Heart left ventricle (tissue), 16 donors: ENCODE measurements at regions not wholly inside any gene's neighbourhood (a gene's known extent, or its start where the extent isn't known, plus 50 kb on each side); places are given as distances from the start of the nearest gene placed in this dataset.

Experiments
- ATAC-seq, 4 donors: fragments of 200-7000 bp; cut with Tn5 transposase; one replicate each; pipeline ENCODE4 v1.9.1; 2020 to 2022; ENCODE audit warnings: moderate library complexity in 4 of 4, mild to moderate bottlenecking in 3 of 4, moderate number of reproducible peaks in 1 of 4
- DNase-seq, 5 donors: peaks; one replicate each; pipeline ENCODE4 v3.0.0-alpha.2; 2020
- H3K27ac ChIP-seq, 12 donors: fragments of 200-600 bp; sonication (generic) in 4 of 12; one replicate each; pipeline versions ENCODE4 v1.5.0 to v1.8.0; 2016 to 2022; ENCODE audit warnings: mild to moderate bottlenecking in 2 of 12
- H3K27me3 ChIP-seq, 9 donors: fragments of 200-600 bp; sonication (generic) in 2 of 9; one replicate each; pipeline versions ENCODE4 v1.5.1 to v1.8.0; 2016 to 2022; ENCODE audit warnings: mild to moderate bottlenecking in 3 of 9
- H3K36me3 ChIP-seq, 9 donors: fragments of 200-600 bp; sonication (generic) in 2 of 9; one replicate each; pipeline versions ENCODE4 v1.5.0 to v1.8.0; 2018 to 2022; ENCODE audit warnings: mild to moderate bottlenecking in 2 of 9
- H3K4me1 ChIP-seq, 12 donors: fragments of 200-600 bp; sonication (generic) in 4 of 12; one replicate each; pipeline versions ENCODE4 v1.5.0 to v1.8.0; 2016 to 2022; ENCODE audit warnings: mild to moderate bottlenecking in 3 of 12
- H3K4me3 ChIP-seq, 12 donors: fragments of 200-600 bp; sonication (generic) in 4 of 12; one replicate each; pipeline versions ENCODE4 v1.5.0 to v1.8.0; 2017 to 2022; ENCODE audit warnings: mild to moderate bottlenecking in 9 of 12, moderate library complexity in 4 of 12
- H3K9me3 ChIP-seq, 12 donors: fragments of 200-600 bp; sonication (generic) in 4 of 12; one replicate each; pipeline versions ENCODE4 v1.5.0 to v1.8.0; 2016 to 2022; ENCODE audit warnings: mild to moderate bottlenecking in 1 of 12
- POLR2A ChIP-seq, 2 donors: fragments of 450-650 bp; IDR thresholded peaks; one replicate each; pipeline ENCODE4 v1.6.1; 2017; ENCODE audit warnings: antibody characterized with exemption in 2 of 2, mild to moderate bottlenecking in 2 of 2, moderate library complexity in 2 of 2
- WGBS, 4 donors: extraction: QIAGEN DNeasy Blood & Tissue Kit in 2 of 4; methylation state at CpG; one replicate each; pipeline versions ENCODE4 v1.1.5 to v1.1.7; 2013 to 2018; 5-methylcytosine and 5-hydroxymethylcytosine counted together
- intact Hi-C, 10 donors: fragments of 100-400 bp; cut with DNase I; formaldehyde crosslinking; loops; one replicate each; pipeline versions ENCODE4 v1.11.1 to v1.14.2; 2022
- TF ChIP-seq, protein P1 (sequence below), 12 donors: fragments of 200-600 bp; sonication (generic) in 4 of 12; IDR thresholded peaks; one replicate each; pipeline versions ENCODE4 v1.5.0 to v1.8.0; 2018 to 2022; ENCODE audit warnings: antibody characterized with exemption in 12 of 12, mild to moderate bottlenecking in 5 of 12
- donor health status: ischemic (EF 13 %, LVEDD 7.1; RV severe dilation, severe dysfunction).
- donor health status: healthy with polysubstance abuse.
- donor health status: DM: no; HTN: yes; CAD: no.
- donor health status: DM: no; HTN: no; CAD: no.
- donor health status: ischemic (EF 25% LVEDD 6.9; RV normal size, moderate dysfunction).
- donor health status: ischemic (EF 25% LVEDD 5.7; RV mildly dilated, moderate dysfunction).
- donor health status: healthy.
- donor health status: DM: yes; HTN: yes; CAD: no.
- donor health status: ischemic (EF 35%, LVEDD 5.7; RV mildly dilated, moderate dysfunction).
- donor health status: nonischemic (EF 11% LVEDD 7.7; RV severe dilation, severe dysfunction).
- donor health status: DM: yes; HTN: yes; CAD: no.
- donor health status: PGD.
- donor health status: ischemic (EF 29% LVEDD 5.4; RV normal size, mild dysfunction).
- donor health status: nonischemic (EF 23%, LVEDD 6.1; RV moderate dilation, normal function).

DNA sequence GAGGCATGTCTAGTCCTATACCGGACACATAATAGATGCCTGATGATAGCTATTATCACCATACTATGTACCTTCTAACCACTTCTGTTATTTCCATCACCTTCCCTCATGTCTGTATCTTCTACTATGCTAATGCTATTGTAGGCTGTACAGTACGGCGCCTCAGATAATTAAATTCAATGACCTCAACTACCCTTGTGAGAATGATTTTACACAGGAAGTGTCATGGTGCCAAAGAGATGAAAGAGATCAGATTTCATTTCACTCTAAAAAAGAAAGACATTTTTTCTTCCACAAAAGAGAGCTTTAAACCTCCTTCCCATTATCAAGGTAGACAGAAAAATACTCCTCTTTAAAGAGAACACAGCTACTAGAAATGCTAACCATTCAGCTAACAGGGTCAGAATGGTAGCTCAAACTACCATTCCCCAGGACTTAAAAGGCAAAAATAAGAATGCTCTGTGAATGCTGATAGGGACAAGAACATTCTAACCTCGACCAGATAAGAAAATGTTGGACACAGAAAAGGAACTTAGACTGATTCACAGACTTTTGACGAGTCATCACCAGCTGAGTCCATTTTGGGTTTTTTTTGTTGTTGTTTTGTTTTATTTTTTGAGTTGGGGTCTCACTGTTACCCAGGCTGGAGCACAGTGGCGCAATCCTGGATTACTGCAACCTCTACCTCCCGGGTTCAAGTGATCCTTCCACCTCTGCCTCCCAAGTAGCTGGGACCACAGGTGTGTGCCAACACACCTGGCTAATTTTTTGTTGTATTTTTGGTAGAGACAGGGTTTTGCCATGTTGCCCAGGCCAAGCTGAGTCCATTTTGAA lies 99.2 kb upstream of the RAPGEF2 start:
- H3K27ac ChIP-seq = no peak overlapping the region
- peaks cover 0 to 14% (median 5%) of the 10 kb centered on the region in 12 donors for H3K4me1 ChIP-seq
- ATAC-seq = peak in 3 of 4 donors; percentile 33 to 60 (median 43)
- H3K4me3 ChIP-seq = no peak overlapping the region
- intact Hi-C loops = no loop called here
- no peaks in the 10 kb centered on the region for H3K9me3 ChIP-seq
- H3K27me3 ChIP-seq = no peaks in the 10 kb centered on the region
- no peak for TF ChIP-seq POLR2A (IDR thresholded peaks at IDR 0.05)
- TF ChIP-seq, protein P1, sequence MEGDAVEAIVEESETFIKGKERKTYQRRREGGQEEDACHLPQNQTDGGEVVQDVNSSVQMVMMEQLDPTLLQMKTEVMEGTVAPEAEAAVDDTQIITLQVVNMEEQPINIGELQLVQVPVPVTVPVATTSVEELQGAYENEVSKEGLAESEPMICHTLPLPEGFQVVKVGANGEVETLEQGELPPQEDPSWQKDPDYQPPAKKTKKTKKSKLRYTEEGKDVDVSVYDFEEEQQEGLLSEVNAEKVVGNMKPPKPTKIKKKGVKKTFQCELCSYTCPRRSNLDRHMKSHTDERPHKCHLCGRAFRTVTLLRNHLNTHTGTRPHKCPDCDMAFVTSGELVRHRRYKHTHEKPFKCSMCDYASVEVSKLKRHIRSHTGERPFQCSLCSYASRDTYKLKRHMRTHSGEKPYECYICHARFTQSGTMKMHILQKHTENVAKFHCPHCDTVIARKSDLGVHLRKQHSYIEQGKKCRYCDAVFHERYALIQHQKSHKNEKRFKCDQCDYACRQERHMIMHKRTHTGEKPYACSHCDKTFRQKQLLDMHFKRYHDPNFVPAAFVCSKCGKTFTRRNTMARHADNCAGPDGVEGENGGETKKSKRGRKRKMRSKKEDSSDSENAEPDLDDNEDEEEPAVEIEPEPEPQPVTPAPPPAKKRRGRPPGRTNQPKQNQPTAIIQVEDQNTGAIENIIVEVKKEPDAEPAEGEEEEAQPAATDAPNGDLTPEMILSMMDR (IDR thresholded peaks at IDR 0.05) = no peak
- H3K36me3 ChIP-seq = no peaks in the 10 kb centered on the region
- 50 to 54% (median 52%) methylated on average over 7 of the region's 7 CpGs for WGBS, 4 donors
- no peak for DNase-seq

DNA sequence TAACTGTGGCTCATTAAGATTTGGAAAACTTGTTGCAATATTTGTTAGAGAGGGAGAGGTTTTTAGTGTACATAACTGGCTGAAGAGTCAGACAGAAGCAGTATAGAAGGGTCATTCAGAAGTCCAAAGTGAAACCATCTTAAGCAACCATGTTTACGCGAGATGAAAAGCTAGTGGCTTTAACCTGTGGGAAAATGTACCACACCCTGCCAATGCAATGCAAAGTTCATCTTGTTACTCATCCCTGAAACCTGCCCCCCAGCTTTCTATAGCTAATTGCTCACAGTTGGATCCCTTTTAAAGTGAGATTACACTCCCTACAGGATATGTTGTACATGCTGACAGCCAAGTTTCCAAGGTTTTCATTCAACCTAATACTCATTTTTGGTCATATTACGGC lies 96.7 kb upstream of the RAPGEF2 start:
- ATAC-seq = no peak
- intact Hi-C loops = no loop called here

DNA sequence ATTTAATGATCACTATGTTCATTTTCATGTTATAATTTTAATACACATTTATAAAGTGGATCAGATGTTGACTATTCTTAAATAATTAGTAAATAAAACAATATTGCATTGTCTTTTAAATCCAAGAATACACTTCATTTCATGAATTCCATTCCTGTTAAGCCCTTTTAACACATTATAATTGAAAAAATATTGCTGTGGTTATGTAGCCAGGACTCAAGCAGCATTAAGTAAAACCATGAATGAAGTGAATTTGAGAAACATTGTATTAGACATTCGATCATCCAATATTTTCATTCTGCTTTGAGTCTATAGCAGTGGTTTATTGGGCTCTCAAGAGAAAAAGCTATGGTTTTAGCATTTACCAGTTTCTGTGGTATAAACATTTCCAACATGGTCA lies 94.2 kb upstream of the RAPGEF2 start:
- 36 to 93% (median 56%) methylated on average over 1 of the region's 1 CpG for WGBS, 4 donors
- intact Hi-C loops = no loop called here
- Histone ChIP-seq H3K27me3 (no peaks in the 10 kb centered on the region), H3K36me3 (no peaks in the 10 kb centered on the region), H3K9me3 (no peaks in the 10 kb centered on the region), H3K4me3 (no peak overlapping the region), H3K27ac (no peak overlapping the region), H3K4me1 (peaks cover 0 to 24% (median 13%) of the 10 kb centered on the region in 12 donors)
- ATAC-seq = no peak
- TF ChIP-seq POLR2A (IDR thresholded peaks at IDR 0.05) = no peak
- TF ChIP-seq, protein P1 (IDR thresholded peaks at IDR 0.05) = no peak
- DNase-seq = no peak

More for the DNA sequence above, 96.7 kb upstream of the RAPGEF2 start:
- no peaks in the 10 kb centered on the region for H3K9me3 ChIP-seq
- no peaks in the 10 kb centered on the region for H3K36me3 ChIP-seq
- peaks cover 0 to 32% (median 17%) of the 10 kb centered on the region in 12 donors for H3K4me1 ChIP-seq
- H3K27me3 ChIP-seq = no peaks in the 10 kb centered on the region
- no peak for DNase-seq
- TF ChIP-seq, protein P1 (IDR thresholded peaks at IDR 0.05) = no peak
- no peak for TF ChIP-seq POLR2A (IDR thresholded peaks at IDR 0.05)
- no peak overlapping the region for H3K27ac ChIP-seq
- 87 to 93% (median 90%) methylated on average over 3 of the region's 3 CpGs for WGBS, 4 donors
- H3K4me3 ChIP-seq = no peak overlapping the region

DNA sequence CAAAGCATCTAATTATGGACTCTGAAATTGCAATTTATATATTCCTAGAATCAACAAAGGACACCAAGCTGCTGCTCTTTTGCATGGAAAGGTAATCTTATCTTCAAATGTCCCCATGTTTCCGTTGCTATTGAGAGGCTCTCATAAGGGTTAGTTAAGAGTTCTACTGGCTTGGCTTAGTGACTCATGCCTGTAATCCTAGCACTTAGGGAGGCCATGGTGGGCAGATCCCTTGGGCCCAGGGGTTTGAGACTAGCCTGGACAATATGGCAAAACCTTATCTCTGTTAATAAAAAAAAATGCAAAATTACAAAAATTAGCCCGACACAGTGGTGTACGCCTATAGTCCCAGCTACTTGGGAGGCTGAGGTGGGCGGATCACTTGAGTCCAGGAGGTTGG lies 93.4 kb upstream of the RAPGEF2 start:
- no peak overlapping the region for H3K27ac ChIP-seq
- ATAC-seq (peak in 3 of 4 donors; percentile 61 to 77 (median 74)), DNase-seq (no peak)
- 75 to 88% (median 82%) methylated on average over 4 of the region's 4 CpGs for WGBS, 4 donors
- peaks cover 0 to 20% (median 12%) of the 10 kb centered on the region in 12 donors for H3K4me1 ChIP-seq
- no peaks in the 10 kb centered on the region for H3K9me3 ChIP-seq
- no peaks in the 10 kb centered on the region for H3K36me3 ChIP-seq
- TF ChIP-seq, protein P1 (IDR thresholded peaks at IDR 0.05) = no peak
- no peak for TF ChIP-seq POLR2A (IDR thresholded peaks at IDR 0.05)
- no peak overlapping the region for H3K4me3 ChIP-seq
- no peaks in the 10 kb centered on the region for H3K27me3 ChIP-seq
- intact Hi-C loops = no loop called here
